WTC11 (cell line): ENCODE measurements at regions not wholly inside any gene's neighbourhood (a gene's known extent, or its start where the extent isn't known, plus 50 kb on each side); places are given as distances from the start of the nearest gene placed in this dataset.

Experiments
- ATAC-seq: fragments of 200-7000 bp; cut with Tn5 transposase; 2 replicates; pipeline ENCODE4 v1.10.0; 2021; ENCODE audit warnings: mild to moderate bottlenecking, moderate library complexity
- CTCF ChIA-PET: fragments of 300-600 bp; sonication (Branson Sonifier 250); formaldehyde crosslinking; loops from one replicate; lab custom pipeline; 2021; ENCODE audit warnings: antibody characterized with exemption; lab: Charles Lee
- POLR2A ChIA-PET: fragments of 350-600 bp; sonication (Branson Sonifier 250); formaldehyde crosslinking; loops from one replicate; lab custom pipeline; 2021; ENCODE audit warnings: antibody characterized with exemption; lab: Charles Lee
- DNase-seq: peaks from one replicate; pipeline ENCODE4 v3.0.0; 2021; ENCODE audit warnings: low spot score
- H3K27ac Mint-ChIP-seq: 2 replicates; pipeline ENCODE4 v1.8.0; 2021; ENCODE audit warnings: mixed read lengths
- H3K27me3 Mint-ChIP-seq: 2 replicates; pipeline ENCODE4 v1.8.0; 2021; ENCODE audit warnings: low read depth, mild to moderate bottlenecking, moderate library complexity, mixed read lengths
- H3K36me3 Mint-ChIP-seq: 2 replicates; pipeline ENCODE4 v1.8.0; 2021; ENCODE audit warnings: mixed read lengths
- H3K4me1 Mint-ChIP-seq: 2 replicates; pipeline ENCODE4 v1.8.0; 2022; ENCODE audit warnings: mixed read lengths
- H3K4me3 Mint-ChIP-seq: 2 replicates; pipeline ENCODE4 v1.8.0; 2021; ENCODE audit warnings: mild to moderate bottlenecking, moderate library complexity, mixed read lengths
- H3K9me3 Mint-ChIP-seq: 2 replicates; pipeline ENCODE4 v1.8.0; 2021; ENCODE audit warnings: mixed read lengths
- ATF6 ChIP-seq: sonication (generic); formaldehyde crosslinking; IDR thresholded peaks from 2 replicates; pipeline ENCODE4 v1.8.1; 2023; ENCODE audit warnings: mild to moderate bottlenecking, missing genetic modification reagents
- CDX4 ChIP-seq: fragments of 250-450 bp; sonication (Bioruptor Pico); IDR thresholded peaks from 2 replicates; pipeline ENCODE4 v1.9.0; 2021; ENCODE audit warnings: moderate library complexity, mild to moderate bottlenecking, inconsistent platforms, borderline replicate concordance
- CREM ChIP-seq: sonication (generic); formaldehyde crosslinking; IDR thresholded peaks from 2 replicates; pipeline ENCODE4 v1.8.1; 2022; ENCODE audit warnings: mild to moderate bottlenecking, missing genetic modification reagents, moderate library complexity
- E2F1 ChIP-seq: sonication (generic); formaldehyde crosslinking; IDR thresholded peaks from 2 replicates; pipeline ENCODE4 v1.8.0; 2022; ENCODE audit warnings: mild to moderate bottlenecking, missing genetic modification reagents
- E2F4 ChIP-seq: sonication (generic); formaldehyde crosslinking; IDR thresholded peaks from 2 replicates; pipeline ENCODE4 v1.8.1; 2022; ENCODE audit warnings: low read depth, mild to moderate bottlenecking, moderate library complexity, missing genetic modification reagents, borderline replicate concordance
- ELF4 ChIP-seq: sonication (generic); formaldehyde crosslinking; IDR thresholded peaks from 2 replicates; pipeline ENCODE4 v1.8.1; 2022; ENCODE audit warnings: low read depth, mild to moderate bottlenecking, moderate library complexity, missing genetic modification reagents
- ESRRA ChIP-seq: sonication (generic); formaldehyde crosslinking; IDR thresholded peaks from 2 replicates; pipeline ENCODE4 v1.8.1; 2022; ENCODE audit warnings: mild to moderate bottlenecking, missing genetic modification reagents, borderline replicate concordance
- ETV6 ChIP-seq: sonication (generic); formaldehyde crosslinking; IDR thresholded peaks from 2 replicates; pipeline ENCODE4 v1.8.1; 2022; ENCODE audit warnings: mild to moderate bottlenecking, missing genetic modification reagents
- GABPB1 ChIP-seq: sonication (generic); formaldehyde crosslinking; IDR thresholded peaks from 2 replicates; pipeline ENCODE4 v1.8.1; 2023; ENCODE audit warnings: mild to moderate bottlenecking, missing genetic modification reagents
- GRHL2 ChIP-seq: fragments of 250-450 bp; sonication (Bioruptor Pico); IDR thresholded peaks from 2 replicates; pipeline ENCODE4 v1.8.0; 2022; ENCODE audit warnings: mild to moderate bottlenecking, moderate library complexity; ENCODE audit not compliant: insufficient replicate concordance, severe bottlenecking
- HMGXB4 ChIP-seq: sonication (generic); formaldehyde crosslinking; IDR thresholded peaks from 2 replicates; pipeline ENCODE4 v1.8.1; 2023; ENCODE audit warnings: mild to moderate bottlenecking, moderate library complexity, missing genetic modification reagents
- IRF2 ChIP-seq: sonication (generic); formaldehyde crosslinking; IDR thresholded peaks from 2 replicates; pipeline ENCODE4 v1.8.0; 2022; ENCODE audit warnings: low read depth, missing genetic modification reagents, borderline replicate concordance
- JAZF1 ChIP-seq: fragments of 250-450 bp; sonication (Bioruptor Pico); IDR thresholded peaks from 2 replicates; pipeline ENCODE4 v1.9.0; 2021; ENCODE audit warnings: moderate library complexity, mild to moderate bottlenecking, inconsistent platforms
- KAT7 ChIP-seq: sonication (generic); formaldehyde crosslinking; IDR thresholded peaks from 2 replicates; pipeline ENCODE4 v1.8.1; 2023; ENCODE audit warnings: missing genetic modification reagents, mild to moderate bottlenecking, borderline replicate concordance
- MXD4 ChIP-seq: fragments of 250-450 bp; sonication (Bioruptor Pico); IDR thresholded peaks from 2 replicates; pipeline ENCODE4 v1.8.0; 2021; ENCODE audit warnings: mild to moderate bottlenecking, moderate library complexity, borderline replicate concordance
- NR3C1 ChIP-seq: sonication (generic); formaldehyde crosslinking; conservative IDR thresholded peaks from 2 replicates; pipeline ENCODE4 v1.8.1; 2023; ENCODE audit warnings: low read depth, mild to moderate bottlenecking, missing genetic modification reagents
- OVOL2 ChIP-seq: fragments of 250-450 bp; sonication (Bioruptor Pico); IDR thresholded peaks from 2 replicates; pipeline ENCODE4 v1.9.0; 2021; ENCODE audit warnings: mild to moderate bottlenecking, borderline replicate concordance
- PRRX2 ChIP-seq: fragments of 250-450 bp; sonication (Bioruptor Pico); IDR thresholded peaks from 2 replicates; pipeline ENCODE4 v1.8.0; 2021; ENCODE audit warnings: mild to moderate bottlenecking
- RORB ChIP-seq: fragments of 250-450 bp; sonication (Bioruptor Pico); IDR thresholded peaks from 2 replicates; pipeline ENCODE4 v1.9.0; 2021; ENCODE audit warnings: mild to moderate bottlenecking
- SMAD3 ChIP-seq: sonication (generic); formaldehyde crosslinking; IDR thresholded peaks from 2 replicates; pipeline ENCODE4 v1.8.0; 2022; ENCODE audit warnings: missing genetic modification reagents, mild to moderate bottlenecking, borderline replicate concordance
- SOX15 ChIP-seq: fragments of 250-450 bp; sonication (Bioruptor Pico); IDR thresholded peaks from 2 replicates; pipeline ENCODE4 v1.9.0; 2021; ENCODE audit warnings: mild to moderate bottlenecking
- ZNF138 ChIP-seq: sonication (generic); formaldehyde crosslinking; conservative IDR thresholded peaks from 2 replicates; pipeline ENCODE4 v1.8.1; 2022; ENCODE audit warnings: mild to moderate bottlenecking, moderate library complexity, missing genetic modification reagents
- ZNF219 ChIP-seq: sonication (generic); formaldehyde crosslinking; IDR thresholded peaks from 2 replicates; pipeline ENCODE4 v1.8.0; 2023; ENCODE audit warnings: missing genetic modification reagents, mild to moderate bottlenecking, borderline replicate concordance
- ZNF263 ChIP-seq: sonication (generic); formaldehyde crosslinking; IDR thresholded peaks from 2 replicates; pipeline ENCODE4 v1.8.1; 2022; ENCODE audit warnings: low read depth, mild to moderate bottlenecking, moderate library complexity, missing genetic modification reagents
- ZNF317 ChIP-seq: sonication (generic); formaldehyde crosslinking; IDR thresholded peaks from 2 replicates; pipeline ENCODE4 v1.8.1; 2023; ENCODE audit warnings: low read depth, mild to moderate bottlenecking, moderate library complexity, missing genetic modification reagents, borderline replicate concordance
- TF ChIP-seq, protein P1 (sequence below): fragments of 250-450 bp; sonication (Bioruptor Pico); IDR thresholded peaks from 2 replicates; pipeline ENCODE4 v1.9.0; 2021; ENCODE audit warnings: mild to moderate bottlenecking

DNA sequence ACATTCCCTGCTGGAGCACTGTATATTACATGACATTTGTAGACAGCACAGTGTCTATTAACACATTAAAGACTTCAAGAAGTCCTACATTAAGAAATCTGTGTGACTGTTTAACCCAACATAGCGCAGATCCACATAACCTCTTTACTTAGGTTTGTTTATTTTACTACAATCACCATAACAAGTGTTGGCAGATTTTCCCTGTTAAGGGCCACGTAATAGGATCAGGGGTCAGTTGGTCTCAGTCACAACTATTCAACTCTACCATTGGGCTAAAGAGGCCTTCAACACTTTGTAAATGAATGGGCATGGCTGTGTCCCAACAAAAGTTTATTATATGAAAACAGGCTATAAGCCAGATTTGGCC lies 51.3 kb upstream of the ADORA2B start:
- H3K36me3 Mint-ChIP-seq = no peaks in the 10 kb centered on the region
- DNase-seq = no peak
- H3K9me3 Mint-ChIP-seq = no peaks in the 10 kb centered on the region
- no peak for TF ChIP-seq OVOL2 (CRISPR knock-in tag)
- TF ChIP-seq NR3C1 = no peak
- TF ChIP-seq MXD4 (CRISPR knock-in tag) = no peak
- no peak for TF ChIP-seq ESRRA
- no peak for TF ChIP-seq KAT7 (CRISPR knock-in tag)
- TF ChIP-seq E2F1 = no peak
- TF ChIP-seq ZNF317 = no peak
- TF ChIP-seq GRHL2 (CRISPR knock-in tag) = no peak
- TF ChIP-seq HMGXB4 (CRISPR knock-in tag) = no peak
- TF ChIP-seq GABPB1 (CRISPR knock-in tag) = no peak
- H3K27me3 Mint-ChIP-seq = no peaks in the 10 kb centered on the region
- no peak overlapping the region for H3K4me3 Mint-ChIP-seq
- ATAC-seq = no peak
- CTCF ChIA-PET = no interaction called here
- peaks cover 9% of the 10 kb centered on the region for H3K4me1 Mint-ChIP-seq
- POLR2A ChIA-PET = no interaction called here
- H3K27ac Mint-ChIP-seq = no peak overlapping the region

DNA sequence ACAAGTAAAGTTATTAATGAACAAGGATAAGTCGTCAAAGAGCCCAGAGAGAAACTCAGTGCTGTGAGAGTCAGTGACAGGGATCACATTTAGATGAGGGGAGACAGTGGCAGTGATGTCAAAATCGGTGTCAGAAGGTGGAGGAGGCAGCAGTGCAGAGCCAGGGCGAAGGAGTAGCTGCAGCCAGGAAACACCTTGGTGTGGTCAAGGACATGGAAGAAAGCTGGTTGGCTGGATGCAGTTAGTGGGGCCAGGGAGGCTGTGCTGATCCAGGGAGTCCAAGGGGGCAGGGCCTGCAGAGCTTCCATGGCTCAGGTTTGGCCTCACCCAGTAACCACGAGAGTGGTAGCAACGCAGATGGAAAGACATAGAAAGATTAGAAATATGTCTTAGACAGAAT lies 50.7 kb upstream of the ADORA2B start:
- H3K4me1 Mint-ChIP-seq = peaks cover 9% of the 10 kb centered on the region
- TF ChIP-seq, protein P1, sequence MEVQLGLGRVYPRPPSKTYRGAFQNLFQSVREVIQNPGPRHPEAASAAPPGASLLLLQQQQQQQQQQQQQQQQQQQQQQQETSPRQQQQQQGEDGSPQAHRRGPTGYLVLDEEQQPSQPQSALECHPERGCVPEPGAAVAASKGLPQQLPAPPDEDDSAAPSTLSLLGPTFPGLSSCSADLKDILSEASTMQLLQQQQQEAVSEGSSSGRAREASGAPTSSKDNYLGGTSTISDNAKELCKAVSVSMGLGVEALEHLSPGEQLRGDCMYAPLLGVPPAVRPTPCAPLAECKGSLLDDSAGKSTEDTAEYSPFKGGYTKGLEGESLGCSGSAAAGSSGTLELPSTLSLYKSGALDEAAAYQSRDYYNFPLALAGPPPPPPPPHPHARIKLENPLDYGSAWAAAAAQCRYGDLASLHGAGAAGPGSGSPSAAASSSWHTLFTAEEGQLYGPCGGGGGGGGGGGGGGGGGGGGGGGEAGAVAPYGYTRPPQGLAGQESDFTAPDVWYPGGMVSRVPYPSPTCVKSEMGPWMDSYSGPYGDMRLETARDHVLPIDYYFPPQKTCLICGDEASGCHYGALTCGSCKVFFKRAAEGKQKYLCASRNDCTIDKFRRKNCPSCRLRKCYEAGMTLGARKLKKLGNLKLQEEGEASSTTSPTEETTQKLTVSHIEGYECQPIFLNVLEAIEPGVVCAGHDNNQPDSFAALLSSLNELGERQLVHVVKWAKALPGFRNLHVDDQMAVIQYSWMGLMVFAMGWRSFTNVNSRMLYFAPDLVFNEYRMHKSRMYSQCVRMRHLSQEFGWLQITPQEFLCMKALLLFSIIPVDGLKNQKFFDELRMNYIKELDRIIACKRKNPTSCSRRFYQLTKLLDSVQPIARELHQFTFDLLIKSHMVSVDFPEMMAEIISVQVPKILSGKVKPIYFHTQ (CRISPR knock-in tag) = no peak
- TF ChIP-seq JAZF1 (CRISPR knock-in tag) (no peak), ELF4 (CRISPR knock-in tag) (no peak), SOX15 (CRISPR knock-in tag) (no peak), ZNF219 (CRISPR knock-in tag) (no peak), IRF2 (CRISPR knock-in tag) (no peak), MXD4 (CRISPR knock-in tag) (no peak), ATF6 (no peak), RORB (no peak), PRRX2 (CRISPR knock-in tag) (no peak), ETV6 (CRISPR knock-in tag) (no peak), ZNF263 (no peak), KAT7 (CRISPR knock-in tag) (no peak), E2F4 (CRISPR knock-in tag) (no peak), CREM (no peak), ZNF138 (CRISPR knock-in tag) (no peak), NR3C1 (no peak), CDX4 (no peak), SMAD3 (no peak)
- TF ChIP-seq, all 79 proteins: peak for 0
- DNase-seq (no peak), ATAC-seq (no peak)
- H3K36me3 Mint-ChIP-seq = no peaks in the 10 kb centered on the region
- no peaks in the 10 kb centered on the region for H3K9me3 Mint-ChIP-seq
- H3K4me3 Mint-ChIP-seq = no peak overlapping the region
- no peak overlapping the region for H3K27ac Mint-ChIP-seq
- POLR2A ChIA-PET = no interaction called here
- CTCF ChIA-PET = interaction anchor here (0.9 to 1.0 kb wide), 2 partner anchors 13 to 88 kb away, joined by 3 read pairs; no protein-coding TSS in a partner anchor
- H3K27me3 Mint-ChIP-seq = no peaks in the 10 kb centered on the region
